Liver (tissue), 8 donors: ENCODE measurements at regions not wholly inside any gene's neighbourhood (a gene's known extent, or its start where the extent isn't known, plus 50 kb on each side); places are given as distances from the start of the nearest gene placed in this dataset.

Experiments used
- DNase-seq: peaks from one replicate; pipeline ENCODE4 v3.0.0-alpha.2; 2017; ENCODE audit warnings: low spot score
- H3K27ac ChIP-seq, 2 donors: one replicate each; pipeline ENCODE4 v1.7.0; 2013; ENCODE audit warnings: inconsistent platforms in 2 of 2, low read length in 2 of 2, control low read depth in 1 of 2, low read depth in 1 of 2, mild to moderate bottlenecking in 1 of 2
- H3K27me3 ChIP-seq, 4 donors: one replicate each; pipeline versions ENCODE4 v1.6.1 to v1.7.0; 2013; ENCODE audit warnings: low read length in 3 of 4, inconsistent platforms in 1 of 4, mild to moderate bottlenecking in 1 of 4, moderate library complexity in 1 of 4; ENCODE audit not compliant: control insufficient read depth in 4 of 4, insufficient read depth in 4 of 4
- H3K36me3 ChIP-seq, 4 donors: one replicate each; pipeline versions ENCODE4 v1.6.1 to v1.7.0; 2013; ENCODE audit warnings: low read length in 3 of 4, mild to moderate bottlenecking in 3 of 4, low read depth in 1 of 4, moderate library complexity in 1 of 4; ENCODE audit not compliant: control insufficient read depth in 4 of 4, insufficient read depth in 3 of 4
- H3K4me1 ChIP-seq, 4 donors: one replicate each; pipeline versions ENCODE4 v1.6.1 to v1.7.0; 2013; ENCODE audit warnings: low read length in 3 of 4, mild to moderate bottlenecking in 3 of 4, moderate library complexity in 1 of 4; ENCODE audit not compliant: control insufficient read depth in 4 of 4, insufficient read depth in 4 of 4
- H3K4me3 ChIP-seq, 3 donors: one replicate each; pipeline versions ENCODE4 v1.6.1 to v1.7.0; 2013; ENCODE audit warnings: low read length in 3 of 3, control low read depth in 1 of 3, low read depth in 1 of 3, mild to moderate bottlenecking in 1 of 3
- H3K9ac ChIP-seq, 2 donors: one replicate each; pipeline ENCODE4 v1.7.0; 2013; ENCODE audit warnings: low read length in 2 of 2, mild to moderate bottlenecking in 2 of 2, moderate library complexity in 2 of 2, control low read depth in 1 of 2, low read depth in 1 of 2
- H3K9me3 ChIP-seq, 4 donors: one replicate each; pipeline versions ENCODE4 v1.6.1 to v1.7.0; 2013; ENCODE audit warnings: low read length in 3 of 4; ENCODE audit not compliant: control insufficient read depth in 4 of 4
- ATF3 ChIP-seq: IDR thresholded peaks from 2 replicates; pipeline ENCODE4 v1.6.1; 2016; ENCODE audit warnings: antibody characterized with exemption
- CTCF ChIP-seq: fragments of 150-350 bp; IDR thresholded peaks from 2 replicates; pipeline ENCODE4 v1.5.1; 2017; ENCODE audit warnings: improper control_type of control experiment, low read depth, low read length; ENCODE audit not compliant: missing input control
- EGR1 ChIP-seq, 2 donors: IDR thresholded peaks; 2 replicates each; pipeline ENCODE4 v1.6.1; 2016 to 2018; ENCODE audit warnings: antibody characterized with exemption in 2 of 2, low read depth in 2 of 2
- FOXA1 ChIP-seq: IDR thresholded peaks from 2 replicates; pipeline ENCODE4 v1.6.1; 2016; ENCODE audit warnings: antibody characterized with exemption
- GABPA ChIP-seq, 2 donors: IDR thresholded peaks in 1 of 2; conservative IDR thresholded peaks in 1 of 2; 2 replicates each; pipeline ENCODE4 v1.6.1; 2016; ENCODE audit warnings: antibody characterized with exemption in 2 of 2, mild to moderate bottlenecking in 1 of 2, moderate library complexity in 1 of 2
- HNF4A ChIP-seq, 2 donors: conservative IDR thresholded peaks; 2 replicates each; pipeline ENCODE4 v1.6.1; 2016; ENCODE audit warnings: antibody characterized with exemption in 2 of 2, mild to moderate bottlenecking in 2 of 2
- HNF4G ChIP-seq: IDR thresholded peaks from 2 replicates; pipeline ENCODE4 v1.6.1; 2016; ENCODE audit warnings: antibody characterized with exemption
- JUND ChIP-seq, 2 donors: IDR thresholded peaks; 2 replicates each; pipeline ENCODE4 v1.6.1; 2016; ENCODE audit warnings: antibody characterized with exemption in 2 of 2
- MAX ChIP-seq: IDR thresholded peaks from 2 replicates; pipeline ENCODE4 v1.6.1; 2016; ENCODE audit warnings: antibody characterized with exemption
- NR2F2 ChIP-seq: IDR thresholded peaks from 2 replicates; pipeline ENCODE4 v1.6.1; 2016; ENCODE audit warnings: antibody characterized with exemption
- RAD21 ChIP-seq, 2 donors: IDR thresholded peaks; 2 replicates each; pipeline ENCODE4 v1.6.1; 2016; ENCODE audit warnings: antibody characterized with exemption in 2 of 2, mild to moderate bottlenecking in 2 of 2
- RXRA ChIP-seq, 2 donors: IDR thresholded peaks; 2 replicates each; pipeline ENCODE4 v1.6.1; 2017 to 2018; ENCODE audit warnings: antibody characterized with exemption in 2 of 2, mild to moderate bottlenecking in 1 of 2
- SP1 ChIP-seq: IDR thresholded peaks from 2 replicates; pipeline ENCODE4 v1.6.1; 2018; ENCODE audit warnings: antibody characterized with exemption, mild to moderate bottlenecking
- TAF1 ChIP-seq: conservative IDR thresholded peaks from 2 replicates; pipeline ENCODE4 v1.6.1; 2016; ENCODE audit warnings: antibody characterized with exemption, mild to moderate bottlenecking
- YY1 ChIP-seq: IDR thresholded peaks from 2 replicates; pipeline ENCODE4 v1.6.1; 2016; ENCODE audit warnings: antibody characterized with exemption, mild to moderate bottlenecking
- WGBS: extraction: QIAGEN DNeasy Blood & Tissue Kit; methylation state at CpG from one replicate; pipeline ENCODE4 v1.1.7; 2013; 5-methylcytosine and 5-hydroxymethylcytosine counted together
- TF ChIP-seq, protein P1 (sequence below): IDR thresholded peaks from 2 replicates; pipeline ENCODE4 v1.6.1; 2016; ENCODE audit warnings: antibody characterized with exemption
- TF ChIP-seq, protein P2 (sequence below): IDR thresholded peaks from 2 replicates; pipeline ENCODE4 v1.6.1; 2016; ENCODE audit warnings: antibody characterized with exemption, mild to moderate bottlenecking
- donor health status: healthy.
- donor health status: healthy.
- donor health status: healthy.
- donor health status: healthy.
- donor health status: healthy.

DNA sequence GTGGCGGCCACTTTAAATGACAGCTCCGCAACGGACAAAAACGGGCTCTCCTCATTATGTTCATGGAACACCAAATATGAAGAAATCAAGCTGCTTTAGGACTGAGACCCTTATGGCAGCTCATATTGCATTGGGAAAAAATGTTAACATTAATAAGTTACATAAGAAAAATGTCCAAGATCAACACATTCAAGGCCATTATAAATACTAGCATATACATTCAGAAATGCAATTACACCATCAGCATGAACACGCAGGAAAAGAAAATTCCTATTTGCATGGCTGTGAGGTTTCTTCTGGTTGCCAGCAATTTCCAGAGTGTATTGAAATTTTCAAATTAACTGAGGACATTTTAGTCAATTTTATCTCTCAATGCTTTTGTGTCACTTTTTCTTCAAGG is 374.1 kb upstream of the NRP1 start:
- no peaks in the 10 kb centered on the region for H3K4me1 ChIP-seq
- no peak overlapping the region for H3K4me3 ChIP-seq
- no peaks in the 10 kb centered on the region for H3K9me3 ChIP-seq
- no peak overlapping the region for H3K27ac ChIP-seq
- H3K9ac ChIP-seq = no peak overlapping the region
- no peaks in the 10 kb centered on the region for H3K36me3 ChIP-seq
- no peaks in the 10 kb centered on the region for H3K27me3 ChIP-seq
- DNase-seq = no peak
- no peak for TF ChIP-seq GABPA (IDR thresholded peaks at IDR 0.05 in 1 of 2, conservative IDR thresholded peaks at IDR 0.05 in 1 of 2)
- TF ChIP-seq YY1 = no peak
- TF ChIP-seq ATF3 = no peak
- TF ChIP-seq HNF4G = no peak
- no peak for TF ChIP-seq TAF1
- TF ChIP-seq JUND (IDR thresholded peaks at IDR 0.05) = no peak
- no peak for TF ChIP-seq RAD21 (IDR thresholded peaks at IDR 0.05)
- TF ChIP-seq FOXA1 = no peak
- TF ChIP-seq MAX = no peak
- TF ChIP-seq CTCF = no peak
- TF ChIP-seq, protein P1, sequence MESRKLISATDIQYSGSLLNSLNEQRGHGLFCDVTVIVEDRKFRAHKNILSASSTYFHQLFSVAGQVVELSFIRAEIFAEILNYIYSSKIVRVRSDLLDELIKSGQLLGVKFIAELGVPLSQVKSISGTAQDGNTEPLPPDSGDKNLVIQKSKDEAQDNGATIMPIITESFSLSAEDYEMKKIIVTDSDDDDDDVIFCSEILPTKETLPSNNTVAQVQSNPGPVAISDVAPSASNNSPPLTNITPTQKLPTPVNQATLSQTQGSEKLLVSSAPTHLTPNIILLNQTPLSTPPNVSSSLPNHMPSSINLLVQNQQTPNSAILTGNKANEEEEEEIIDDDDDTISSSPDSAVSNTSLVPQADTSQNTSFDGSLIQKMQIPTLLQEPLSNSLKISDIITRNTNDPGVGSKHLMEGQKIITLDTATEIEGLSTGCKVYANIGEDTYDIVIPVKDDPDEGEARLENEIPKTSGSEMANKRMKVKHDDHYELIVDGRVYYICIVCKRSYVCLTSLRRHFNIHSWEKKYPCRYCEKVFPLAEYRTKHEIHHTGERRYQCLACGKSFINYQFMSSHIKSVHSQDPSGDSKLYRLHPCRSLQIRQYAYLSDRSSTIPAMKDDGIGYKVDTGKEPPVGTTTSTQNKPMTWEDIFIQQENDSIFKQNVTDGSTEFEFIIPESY = no peak
- 96% methylated on average over 5 of the region's 5 CpGs for WGBS

DNA sequence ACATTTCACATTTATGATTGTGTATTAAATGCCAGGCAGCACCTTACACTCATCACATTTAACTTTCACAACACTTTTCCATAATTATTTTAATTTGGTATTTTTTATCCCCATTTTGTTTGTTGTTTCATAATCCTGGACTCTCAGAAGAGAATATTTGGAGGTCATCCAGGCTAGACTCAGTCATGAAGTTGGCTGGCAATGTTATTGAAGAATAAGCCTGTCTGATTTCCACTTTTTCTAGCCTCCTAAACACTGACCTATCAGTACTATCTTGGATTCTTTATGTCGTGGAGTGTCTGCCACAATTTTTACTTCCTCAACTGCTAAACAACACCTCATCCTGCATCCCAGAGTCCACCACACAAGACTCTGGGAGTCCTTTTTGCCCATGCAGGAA is 372.3 kb upstream of the NRP1 start:
- no peak overlapping the region for H3K9ac ChIP-seq
- H3K4me1 ChIP-seq = no peaks in the 10 kb centered on the region
- no peaks in the 10 kb centered on the region for H3K27me3 ChIP-seq
- H3K27ac ChIP-seq = no peak overlapping the region
- TF ChIP-seq JUND (IDR thresholded peaks at IDR 0.05) (no peak), NR2F2 (no peak), RXRA (IDR thresholded peaks at IDR 0.05) (no peak), ATF3 (no peak), SP1 (no peak), HNF4A (conservative IDR thresholded peaks at IDR 0.05) (no peak), EGR1 (IDR thresholded peaks at IDR 0.05; ENCODE audit: low read depth in 2 of 2) (no peak), GABPA (IDR thresholded peaks at IDR 0.05 in 1 of 2, conservative IDR thresholded peaks at IDR 0.05 in 1 of 2) (no peak), CTCF (no peak), MAX (no peak), HNF4G (no peak), RAD21 (IDR thresholded peaks at IDR 0.05) (no peak), YY1 (no peak)
- TF ChIP-seq, protein P2, sequence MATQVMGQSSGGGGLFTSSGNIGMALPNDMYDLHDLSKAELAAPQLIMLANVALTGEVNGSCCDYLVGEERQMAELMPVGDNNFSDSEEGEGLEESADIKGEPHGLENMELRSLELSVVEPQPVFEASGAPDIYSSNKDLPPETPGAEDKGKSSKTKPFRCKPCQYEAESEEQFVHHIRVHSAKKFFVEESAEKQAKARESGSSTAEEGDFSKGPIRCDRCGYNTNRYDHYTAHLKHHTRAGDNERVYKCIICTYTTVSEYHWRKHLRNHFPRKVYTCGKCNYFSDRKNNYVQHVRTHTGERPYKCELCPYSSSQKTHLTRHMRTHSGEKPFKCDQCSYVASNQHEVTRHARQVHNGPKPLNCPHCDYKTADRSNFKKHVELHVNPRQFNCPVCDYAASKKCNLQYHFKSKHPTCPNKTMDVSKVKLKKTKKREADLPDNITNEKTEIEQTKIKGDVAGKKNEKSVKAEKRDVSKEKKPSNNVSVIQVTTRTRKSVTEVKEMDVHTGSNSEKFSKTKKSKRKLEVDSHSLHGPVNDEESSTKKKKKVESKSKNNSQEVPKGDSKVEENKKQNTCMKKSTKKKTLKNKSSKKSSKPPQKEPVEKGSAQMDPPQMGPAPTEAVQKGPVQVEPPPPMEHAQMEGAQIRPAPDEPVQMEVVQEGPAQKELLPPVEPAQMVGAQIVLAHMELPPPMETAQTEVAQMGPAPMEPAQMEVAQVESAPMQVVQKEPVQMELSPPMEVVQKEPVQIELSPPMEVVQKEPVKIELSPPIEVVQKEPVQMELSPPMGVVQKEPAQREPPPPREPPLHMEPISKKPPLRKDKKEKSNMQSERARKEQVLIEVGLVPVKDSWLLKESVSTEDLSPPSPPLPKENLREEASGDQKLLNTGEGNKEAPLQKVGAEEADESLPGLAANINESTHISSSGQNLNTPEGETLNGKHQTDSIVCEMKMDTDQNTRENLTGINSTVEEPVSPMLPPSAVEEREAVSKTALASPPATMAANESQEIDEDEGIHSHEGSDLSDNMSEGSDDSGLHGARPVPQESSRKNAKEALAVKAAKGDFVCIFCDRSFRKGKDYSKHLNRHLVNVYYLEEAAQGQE = no peak
- TF ChIP-seq, protein P1 = no peak
- no peak for DNase-seq
- no peaks in the 10 kb centered on the region for H3K9me3 ChIP-seq
- H3K36me3 ChIP-seq = no peaks in the 10 kb centered on the region
- no peak overlapping the region for H3K4me3 ChIP-seq
- 68% methylated on average over 1 of the region's 1 CpG for WGBS
